Neural crest cell (in vitro differentiated cells): ENCODE measurements at regions not wholly inside any gene's neighbourhood (a gene's known extent, or its start where the extent isn't known, plus 50 kb on each side); places are given as distances from the start of the nearest gene placed in this dataset.
"Not testable (repeated sequence)": the region's sequence is repeated elsewhere in the genome, so short reads cannot be mapped to it uniquely, and the experiment has no call there.

Experiments
- DNase-seq: peaks from one replicate; pipeline ENCODE4 v3.0.0; 2021; ENCODE audit warnings: low read depth, mixed read lengths, low spot score
- H3K27ac Mint-ChIP-seq: one replicate; pipeline ENCODE4 v1.8.0; 2021; ENCODE audit warnings: mild to moderate bottlenecking, mixed read lengths; ENCODE audit not compliant: unreplicated experiment
- H3K27me3 Mint-ChIP-seq: 2 replicates; pipeline ENCODE4 v1.8.0; 2021; ENCODE audit warnings: low read depth, mild to moderate bottlenecking, mixed read lengths
- H3K36me3 Mint-ChIP-seq: 2 replicates; pipeline ENCODE4 v1.8.0; 2021; ENCODE audit warnings: low read depth, mild to moderate bottlenecking, mixed read lengths
- H3K4me1 Mint-ChIP-seq: 2 replicates; pipeline ENCODE4 v1.8.0; 2021; ENCODE audit warnings: mixed read lengths
- H3K4me3 Mint-ChIP-seq: one replicate; pipeline ENCODE4 v1.8.0; 2021; ENCODE audit warnings: mild to moderate bottlenecking, mixed read lengths
- H3K9me3 Mint-ChIP-seq: 2 replicates; pipeline ENCODE4 v1.8.0; 2021; ENCODE audit warnings: mixed read lengths
- CTCF ChIP-seq: fragments of 200-600 bp; sonication (generic); conservative IDR thresholded peaks from 2 replicates; pipeline ENCODE4 v1.5.0; 2021; ENCODE audit warnings: antibody characterized with exemption, mild to moderate bottlenecking

DNA sequence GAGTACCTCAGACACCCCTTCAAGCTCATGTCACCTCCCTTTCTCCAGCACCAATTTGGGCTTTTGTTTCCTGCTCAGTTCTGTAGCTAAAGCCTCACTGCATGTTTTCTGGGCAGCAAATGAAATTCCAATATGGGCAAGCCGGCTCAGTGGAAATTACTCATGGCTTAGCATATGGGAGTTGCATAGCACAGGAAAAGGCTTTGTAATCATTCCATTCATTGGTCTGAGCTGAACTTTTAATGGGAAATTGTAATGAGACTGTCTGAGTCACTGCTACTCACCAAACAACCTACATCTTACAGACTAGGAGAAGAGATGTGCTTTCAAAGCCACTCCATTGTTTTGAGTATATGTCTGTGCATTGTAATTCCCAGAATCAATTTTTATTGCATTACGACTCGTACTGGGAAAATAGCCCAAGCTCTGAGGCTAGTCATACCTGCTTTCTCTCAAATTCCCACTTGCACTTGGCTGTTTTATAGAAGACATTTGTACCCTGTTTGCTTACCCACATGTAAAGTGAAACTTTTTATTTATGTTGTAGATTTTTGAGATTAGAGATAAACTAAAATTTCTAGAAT is 139.5 kb upstream of the LRATD1 start:
- no peak overlapping the region for H3K27ac Mint-ChIP-seq
- H3K36me3 Mint-ChIP-seq = no peaks in the 10 kb centered on the region
- no peak for TF ChIP-seq CTCF
- no peaks in the 10 kb centered on the region for H3K27me3 Mint-ChIP-seq
- H3K4me1 Mint-ChIP-seq = peaks cover 13% of the 10 kb centered on the region
- DNase-seq = no peak
- H3K9me3 Mint-ChIP-seq = no peaks in the 10 kb centered on the region
- H3K4me3 Mint-ChIP-seq = no peak overlapping the region

- H3K36me3 Mint-ChIP-seq = no peaks in the 10 kb centered on the region
- H3K9me3 Mint-ChIP-seq = no peaks in the 10 kb centered on the region
- TF ChIP-seq CTCF = no peak
- no peak overlapping the region for H3K27ac Mint-ChIP-seq
- DNase-seq = no peak
- H3K27me3 Mint-ChIP-seq = no peaks in the 10 kb centered on the region
- peaks cover 13% of the 10 kb centered on the region for H3K4me1 Mint-ChIP-seq
- no peak overlapping the region for H3K4me3 Mint-ChIP-seq
Measured at GRCh38 chr2:14494759-14495158, 137.8 kb upstream of the LRATD1 start.

DNA sequence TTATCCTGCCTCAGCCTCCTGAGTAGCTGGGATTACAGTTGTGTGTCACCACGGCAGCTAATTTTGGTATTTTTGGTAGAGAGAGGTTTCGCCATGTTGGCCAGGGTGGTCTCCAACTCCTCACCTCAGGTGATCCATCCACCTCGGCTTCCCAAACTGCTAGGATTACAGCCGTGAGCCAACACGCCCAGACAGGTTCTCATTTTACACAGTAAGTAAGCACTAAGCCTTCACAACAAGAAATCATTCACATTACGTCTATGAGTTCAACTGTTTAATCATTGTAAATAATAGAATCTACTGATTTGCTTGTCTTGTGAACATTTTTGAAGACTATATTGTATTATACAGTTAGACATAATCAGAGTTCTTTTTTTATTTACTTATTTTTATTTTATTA is 131.5 kb upstream of the LRATD1 start:
- no peak for TF ChIP-seq CTCF
- Mint-ChIP-seq H3K9me3 (peaks cover 2% of the 10 kb centered on the region), H3K4me3 (no peak overlapping the region), H3K27ac (no peak overlapping the region), H3K36me3 (no peaks in the 10 kb centered on the region), H3K27me3 (no peaks in the 10 kb centered on the region), H3K4me1 (no peaks in the 10 kb centered on the region)
- DNase-seq = no peak

DNA sequence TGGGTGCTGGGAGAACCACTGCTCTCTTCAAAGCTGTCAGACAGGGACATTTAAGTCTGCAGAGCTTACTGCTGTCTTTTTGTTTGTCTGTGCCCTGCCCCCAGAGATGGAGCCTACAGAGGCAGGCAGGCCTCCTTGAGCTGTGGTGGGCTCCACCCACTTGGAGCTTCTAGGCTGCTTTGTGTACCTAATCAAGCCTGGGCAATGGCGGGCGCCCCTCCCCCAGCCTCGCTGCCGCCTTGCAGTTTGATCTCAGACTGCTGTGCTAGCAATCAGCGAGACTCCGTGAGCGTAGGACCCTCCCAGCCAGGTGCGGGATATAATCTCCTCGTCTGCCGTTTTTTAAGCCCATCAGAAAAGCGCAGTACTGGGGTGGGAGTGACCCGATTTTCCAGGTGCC is 125.6 kb upstream of the LRATD1 start:
- not testable (repeated sequence) for H3K4me1 Mint-ChIP-seq, DNase-seq, H3K4me3 Mint-ChIP-seq, H3K27me3 Mint-ChIP-seq, H3K9me3 Mint-ChIP-seq, H3K36me3 Mint-ChIP-seq, H3K27ac Mint-ChIP-seq

DNA sequence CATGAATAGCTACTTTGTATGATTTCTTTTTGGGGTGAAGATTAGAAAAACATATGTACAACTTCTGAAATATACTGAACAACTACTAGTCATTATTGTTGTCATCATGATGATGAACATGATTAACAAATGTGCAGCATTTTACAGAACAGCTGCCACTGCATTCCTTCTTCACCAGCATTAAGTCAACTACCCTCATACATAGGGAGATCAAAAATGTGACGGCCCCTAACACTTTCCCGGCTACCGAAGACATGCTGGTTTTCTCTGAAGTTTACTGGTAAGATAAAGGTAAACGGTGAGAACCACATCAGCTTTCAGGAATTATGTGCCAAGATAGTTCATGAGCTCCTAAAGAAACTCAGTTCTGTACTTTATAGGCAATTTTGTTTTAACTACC is 121.0 kb upstream of the LRATD1 start:
- H3K9me3 Mint-ChIP-seq = peaks cover 3% of the 10 kb centered on the region
- no peak overlapping the region for H3K4me3 Mint-ChIP-seq
- H3K36me3 Mint-ChIP-seq = peaks cover 3% of the 10 kb centered on the region
- DNase-seq = no peak
- H3K4me1 Mint-ChIP-seq = peaks cover 6% of the 10 kb centered on the region
- TF ChIP-seq CTCF = no peak
- no peaks in the 10 kb centered on the region for H3K27me3 Mint-ChIP-seq
- no peak overlapping the region for H3K27ac Mint-ChIP-seq

GRCh38 chr2:14513903-14514302 is 118.6 kb upstream of the LRATD1 start:
- H3K9me3 Mint-ChIP-seq = peaks cover 3% of the 10 kb centered on the region
- H3K4me3 Mint-ChIP-seq = no peak overlapping the region
- H3K27me3 Mint-ChIP-seq = no peaks in the 10 kb centered on the region
- peaks cover 6% of the 10 kb centered on the region for H3K4me1 Mint-ChIP-seq
- DNase-seq = no peak
- H3K27ac Mint-ChIP-seq = no peak overlapping the region
- H3K36me3 Mint-ChIP-seq = peaks cover 3% of the 10 kb centered on the region
- TF ChIP-seq CTCF = no peak
